SK-N-MC (cell line): ENCODE measurements at regions not wholly inside any gene's neighbourhood (a gene's known extent, or its start where the extent isn't known, plus 50 kb on each side); places are given as distances from the start of the nearest gene placed in this dataset.

Source experiments
- EZH2 ChIP-seq: fragments of 200-600 bp; sonication (generic); IDR thresholded peaks from one replicate; pipeline ENCODE4 v1.6.1; 2017; ENCODE audit warnings: antibody characterized with exemption
- POLR2AphosphoS5 ChIP-seq: IDR thresholded peaks from 2 replicates; pipeline ENCODE4 v1.6.1; 2012; ENCODE audit warnings: mild to moderate bottlenecking, low read depth, low read length, borderline replicate concordance

- no peak for TF ChIP-seq EZH2
- no peak for TF ChIP-seq POLR2AphosphoS5
Observed at GRCh38 chr2:18701546-18701945, 112.2 kb upstream of the NT5C1B start.
